NCI-H82 treated with DMSO at 0.1 percent for 48 hours (cell line): ENCODE measurements at regions not wholly inside any gene's neighbourhood (a gene's known extent, or its start where the extent isn't known, plus 50 kb on each side); places are given as distances from the start of the nearest gene placed in this dataset.
"Not testable (repeated sequence)": the region's sequence is repeated elsewhere in the genome, so short reads cannot be mapped to it uniquely, and the experiment has no call there.

Experiments
- DNase-seq: peaks from one replicate; lab custom pipeline; 2025; ENCODE audit not compliant: unreplicated experiment; lab: John Stamatoyannopoulos, UW

- DNase-seq, result no peak
Measured at GRCh38 chr5:53160895-53161294, 51.3 kb upstream of the MOCS2 start.

GRCh38 chr5:53161876-53162275, 52.3 kb upstream of the MOCS2 start:
- no peak for DNase-seq

GRCh38 chr5:53164478-53165165, 55.1 kb upstream of the MOCS2 start:
- DNase-seq, result no peak

- no peak for DNase-seq
Measured at GRCh38 chr5:53165431-53166182, 56.0 kb upstream of the MOCS2 start.

- no peak for DNase-seq
Measured at GRCh38 chr5:53166183-53166495, 56.6 kb upstream of the MOCS2 start.

- DNase-seq, result no peak
Measured at GRCh38 chr5:53167836-53168235, 58.3 kb upstream of the MOCS2 start.

GRCh38 chr5:53169933-53170332, 60.4 kb upstream of the MOCS2 start:
- no peak for DNase-seq

GRCh38 chr5:53170746-53171349, 61.3 kb upstream of the MOCS2 start:
- DNase-seq, result no peak

GRCh38 chr5:53172073-53172472, 62.5 kb upstream of the MOCS2 start:
- DNase-seq, result not testable (repeated sequence)

GRCh38 chr5:53172630-53173029, 63.1 kb upstream of the MOCS2 start:
- DNase-seq, result no peak

GRCh38 chr5:53173083-53173482, 63.5 kb upstream of the MOCS2 start:
- DNase-seq, result no peak

- DNase-seq, result no peak
Measured at GRCh38 chr5:53178830-53179229, 69.3 kb upstream of the MOCS2 start.

- no peak for DNase-seq
Measured at GRCh38 chr5:53179691-53180090, 70.1 kb upstream of the MOCS2 start.

- no peak for DNase-seq
Measured at GRCh38 chr5:53180538-53180937, 71.0 kb upstream of the MOCS2 start.

- no peak for DNase-seq
Measured at GRCh38 chr5:53180991-53181390, 71.4 kb upstream of the MOCS2 start.

GRCh38 chr5:53183880-53184279, 74.3 kb upstream of the MOCS2 start:
- DNase-seq, result no peak

GRCh38 chr5:53191548-53192165, 82.1 kb upstream of the MOCS2 start:
- no peak for DNase-seq

GRCh38 chr5:53194086-53194485, 84.5 kb upstream of the MOCS2 start:
- DNase-seq, result no peak

GRCh38 chr5:53199882-53200281, 90.3 kb upstream of the MOCS2 start:
- no peak for DNase-seq

GRCh38 chr5:53200306-53200705, 90.7 kb upstream of the MOCS2 start:
- no peak for DNase-seq

GRCh38 chr5:53201746-53202145, 92.2 kb upstream of the MOCS2 start:
- DNase-seq, result no peak

- no peak for DNase-seq
Measured at GRCh38 chr5:53206562-53206961, 97.0 kb upstream of the MOCS2 start.
